NT2/D1 (cell line): ENCODE measurements at regions not wholly inside any gene's neighbourhood (a gene's known extent, or its start where the extent isn't known, plus 50 kb on each side); places are given as distances from the start of the nearest gene placed in this dataset.

ENCODE experiments used
- DNase-seq: peaks from one replicate; pipeline ENCODE4 v3.0.0-alpha.2; 2011; ENCODE audit warnings: low read depth, low spot score
- H3K27me3 ChIP-seq: 2 replicates; pipeline ENCODE4 v1.6.0; 2011; ENCODE audit warnings: mild to moderate bottlenecking; ENCODE audit not compliant: insufficient read length, insufficient read depth
- H3K36me3 ChIP-seq: 2 replicates; pipeline ENCODE4 v1.6.1; 2011; ENCODE audit warnings: mild to moderate bottlenecking, low read length, mixed read lengths; ENCODE audit not compliant: insufficient read depth, insufficient read length
- H3K4me1 ChIP-seq: 2 replicates; pipeline ENCODE4 v1.5.1; 2011; ENCODE audit not compliant: insufficient read depth, insufficient read length
- H3K4me3 ChIP-seq: 2 replicates; pipeline ENCODE4 v1.5.1; 2011; ENCODE audit warnings: low read depth; ENCODE audit not compliant: insufficient read length
- H3K9ac ChIP-seq: 2 replicates; pipeline ENCODE4 v1.6.0; 2011; ENCODE audit warnings: low read depth; ENCODE audit not compliant: insufficient read length
- H3K9me3 ChIP-seq: 2 replicates; pipeline ENCODE4 v1.5.1; 2011; ENCODE audit warnings: mild to moderate bottlenecking, low read length; ENCODE audit not compliant: insufficient read depth
- SUZ12 ChIP-seq: IDR thresholded peaks from 2 replicates; pipeline ENCODE4 v1.6.1; 2011; ENCODE audit not compliant: insufficient read length, insufficient read depth; ENCODE audit errors: extremely low read depth
- YY1 ChIP-seq: IDR thresholded peaks from 2 replicates; pipeline ENCODE4 v1.6.1; 2011; ENCODE audit not compliant: insufficient read length, insufficient read depth
- ZNF274 ChIP-seq: IDR thresholded peaks from 2 replicates; pipeline ENCODE4 v1.6.1; 2011; ENCODE audit warnings: mild to moderate bottlenecking, low read depth, low read length

- no peak overlapping the region for H3K9ac ChIP-seq
Observed at GRCh38 chr2:15043336-15044058, 411.0 kb downstream of the LRATD1 start.

GRCh38 chr2:15045054-15045453 is 412.5 kb downstream of the LRATD1 start:
- Histone ChIP-seq H3K4me1 (peaks cover 2% of the 10 kb centered on the region), H3K27me3 (no peaks in the 10 kb centered on the region), H3K9me3 (no peaks in the 10 kb centered on the region), H3K4me3 (no peak overlapping the region), H3K36me3 (no peaks in the 10 kb centered on the region), H3K9ac (no peak overlapping the region)
- TF ChIP-seq ZNF274 (no peak), SUZ12 (no peak), YY1 (no peak)
- no peak for DNase-seq

More at GRCh38 chr2:15043336-15044058, 411.0 kb downstream of the LRATD1 start:
- Histone ChIP-seq H3K4me1 (no peaks in the 10 kb centered on the region), H3K9me3 (no peaks in the 10 kb centered on the region), H3K36me3 (no peaks in the 10 kb centered on the region), H3K27me3 (no peaks in the 10 kb centered on the region), H3K4me3 (no peak overlapping the region)
- TF ChIP-seq ZNF274 (no peak), YY1 (no peak), SUZ12 (no peak)
- DNase-seq: no peak

- Histone ChIP-seq H3K9ac (no peak overlapping the region), H3K4me3 (no peak overlapping the region), H3K27me3 (no peaks in the 10 kb centered on the region), H3K9me3 (no peaks in the 10 kb centered on the region), H3K36me3 (no peaks in the 10 kb centered on the region), H3K4me1 (peaks cover 2% of the 10 kb centered on the region)
- no peak for DNase-seq
- TF ChIP-seq SUZ12 (no peak), ZNF274 (no peak), YY1 (no peak)
Observed at GRCh38 chr2:15047184-15047583, 414.7 kb downstream of the LRATD1 start.

- Histone ChIP-seq H3K36me3 (no peaks in the 10 kb centered on the region), H3K27me3 (no peaks in the 10 kb centered on the region), H3K9me3 (no peaks in the 10 kb centered on the region), H3K9ac (no peak overlapping the region), H3K4me3 (no peak overlapping the region), H3K4me1 (peaks cover 2% of the 10 kb centered on the region)
- DNase-seq: no peak
- TF ChIP-seq YY1: no peak
- TF ChIP-seq ZNF274: no peak
- TF ChIP-seq SUZ12: no peak
Observed at GRCh38 chr2:15048000-15048399, 415.5 kb downstream of the LRATD1 start.

- H3K9ac ChIP-seq: no peak overlapping the region
- H3K4me3 ChIP-seq: no peak overlapping the region
- H3K9me3 ChIP-seq: no peaks in the 10 kb centered on the region
- H3K36me3 ChIP-seq: no peaks in the 10 kb centered on the region
- no peak for DNase-seq
- H3K27me3 ChIP-seq: no peaks in the 10 kb centered on the region
- TF ChIP-seq ZNF274 (no peak), SUZ12 (no peak), YY1 (no peak)
- peaks cover 2% of the 10 kb centered on the region for H3K4me1 ChIP-seq
Observed at GRCh38 chr2:15049096-15049993, 416.8 kb downstream of the LRATD1 start.

GRCh38 chr2:15050483-15050882 is 418.0 kb downstream of the LRATD1 start:
- no peaks in the 10 kb centered on the region for H3K36me3 ChIP-seq
- no peak for DNase-seq
- TF ChIP-seq YY1 (no peak), ZNF274 (no peak), SUZ12 (no peak)

GRCh38 chr2:15053542-15053941 is 421.0 kb downstream of the LRATD1 start:
- DNase-seq: no peak
- Histone ChIP-seq H3K9ac (no peak overlapping the region), H3K36me3 (no peaks in the 10 kb centered on the region), H3K27me3 (no peaks in the 10 kb centered on the region), H3K4me3 (no peak overlapping the region), H3K4me1 (peaks cover 2% of the 10 kb centered on the region), H3K9me3 (no peaks in the 10 kb centered on the region)
- TF ChIP-seq YY1 (no peak), SUZ12 (no peak), ZNF274 (no peak)

More at GRCh38 chr2:15050483-15050882, 418.0 kb downstream of the LRATD1 start:
- H3K4me3 ChIP-seq: no peak overlapping the region
- H3K9ac ChIP-seq: no peak overlapping the region
- H3K9me3 ChIP-seq: no peaks in the 10 kb centered on the region
- H3K27me3 ChIP-seq: no peaks in the 10 kb centered on the region
- peaks cover 2% of the 10 kb centered on the region for H3K4me1 ChIP-seq
